DND-41 (cell line): ENCODE measurements at regions not wholly inside any gene's neighbourhood (a gene's known extent, or its start where the extent isn't known, plus 50 kb on each side); places are given as distances from the start of the nearest gene placed in this dataset.

Experiments
- EZH2 ChIP-seq: IDR thresholded peaks from 3 replicates; pipeline ENCODE4 v1.6.1; 2012; ENCODE audit warnings: borderline replicate concordance, low read depth, mild to moderate bottlenecking, moderate library complexity, low read length, inconsistent platforms; ENCODE audit not compliant: severe bottlenecking
- TF ChIP-seq, protein P1 (sequence below): IDR thresholded peaks from 2 replicates; pipeline ENCODE4 v1.5.1; 2012; ENCODE audit warnings: borderline replicate concordance, low read length, moderate library complexity, mild to moderate bottlenecking; ENCODE audit not compliant: poor library complexity, severe bottlenecking; ENCODE audit errors: extremely low read depth

DNA sequence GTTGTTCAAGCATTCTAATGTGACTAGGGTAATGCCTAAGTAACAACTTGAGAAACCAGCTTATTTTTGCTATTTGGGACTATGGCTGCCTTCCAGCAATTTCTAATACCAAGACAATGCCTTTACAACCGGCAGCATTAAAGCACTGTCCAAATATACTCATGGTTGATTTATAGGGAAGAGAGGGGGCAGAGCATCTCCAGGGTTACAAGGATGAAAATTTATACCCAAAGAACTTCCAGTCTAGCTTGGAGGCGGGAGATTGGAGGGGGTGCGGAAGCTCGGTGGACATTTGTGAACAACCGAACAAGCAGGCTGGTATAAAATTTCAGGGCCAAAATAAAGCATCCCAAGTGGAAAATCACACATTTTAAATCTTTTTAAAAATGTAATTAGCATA, 79.4 kb upstream of the FOXN2 start:
- TF ChIP-seq, protein P1, sequence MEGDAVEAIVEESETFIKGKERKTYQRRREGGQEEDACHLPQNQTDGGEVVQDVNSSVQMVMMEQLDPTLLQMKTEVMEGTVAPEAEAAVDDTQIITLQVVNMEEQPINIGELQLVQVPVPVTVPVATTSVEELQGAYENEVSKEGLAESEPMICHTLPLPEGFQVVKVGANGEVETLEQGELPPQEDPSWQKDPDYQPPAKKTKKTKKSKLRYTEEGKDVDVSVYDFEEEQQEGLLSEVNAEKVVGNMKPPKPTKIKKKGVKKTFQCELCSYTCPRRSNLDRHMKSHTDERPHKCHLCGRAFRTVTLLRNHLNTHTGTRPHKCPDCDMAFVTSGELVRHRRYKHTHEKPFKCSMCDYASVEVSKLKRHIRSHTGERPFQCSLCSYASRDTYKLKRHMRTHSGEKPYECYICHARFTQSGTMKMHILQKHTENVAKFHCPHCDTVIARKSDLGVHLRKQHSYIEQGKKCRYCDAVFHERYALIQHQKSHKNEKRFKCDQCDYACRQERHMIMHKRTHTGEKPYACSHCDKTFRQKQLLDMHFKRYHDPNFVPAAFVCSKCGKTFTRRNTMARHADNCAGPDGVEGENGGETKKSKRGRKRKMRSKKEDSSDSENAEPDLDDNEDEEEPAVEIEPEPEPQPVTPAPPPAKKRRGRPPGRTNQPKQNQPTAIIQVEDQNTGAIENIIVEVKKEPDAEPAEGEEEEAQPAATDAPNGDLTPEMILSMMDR: no peak
- TF ChIP-seq EZH2: no peak
